ENCODE measurements at regions not wholly inside any gene's neighbourhood (a gene's known extent, or its start where the extent isn't known, plus 50 kb on each side); places are given as distances from the start of the nearest gene placed in this dataset.

- ChIA-PET POLR2A (no interaction called here), CTCF (no interaction called here)
- Histone ChIP-seq H3K27ac (peak overlapping the region; percentile 29 to 75; a peak in 4 of 6 replicates), H3K4me1 (peaks cover 41% of the 10 kb centered on the region), H3K4me2 (no peak overlapping the region; the same call in 2 of the 3 replicates), H3K4me3 (no peak overlapping the region), H3K9me3 (no peaks in the 10 kb centered on the region)
- TF ChIP-seq RCOR1 (IDR thresholded peaks at IDR 0.05; ENCODE audit: low read depth, low read length): no peak
- no peak for TF ChIP-seq KDM1A (IDR thresholded peaks at IDR 0.05; ENCODE audit: low read depth)
- no peak for TF ChIP-seq HOXB13 (CRISPR knock-in tag; IDR thresholded peaks at IDR 0.05; ENCODE audit: low read depth)
- no peak for TF ChIP-seq RFX5 (IDR thresholded peaks at IDR 0.05)
- no peak for TF ChIP-seq MAX (IDR thresholded peaks at IDR 0.05)
- TF ChIP-seq MYC (IDR thresholded peaks at IDR 0.05; ENCODE audit: borderline replicate concordance, low read length): no peak
- no peak for TF ChIP-seq GATA3 (IDR thresholded peaks at IDR 0.05; ENCODE audit: borderline replicate concordance)
- WGBS (ENCODE audit: missing lambda C conversion rate): 87% methylated on average over 2 of the region's 2 CpGs
- ATAC-seq (no peak), DNase-seq (ENCODE audit: low read depth in 1 of 2, low spot score in 1 of 2) (no peak), FAIRE-seq (no peak)
Observed at GRCh38 chr12:46437469-46437868, 64.9 kb upstream of the SLC38A2 start.

- ChIA-PET POLR2A (no interaction called here), CTCF (no interaction called here)
- DNase-seq (ENCODE audit: low read depth in 1 of 2, low spot score in 1 of 2): no peak
- ATAC-seq: no peak
- FAIRE-seq: peak; percentile 32
- no peak overlapping the region for H3K4me3 ChIP-seq
- H3K27ac ChIP-seq: peak overlapping the region; percentile 29 to 75; a peak in 4 of 6 replicates
- H3K4me1 ChIP-seq: peaks cover 40% of the 10 kb centered on the region
- no peak overlapping the region; the same call in 2 of the 3 replicates for H3K4me2 ChIP-seq
- TF ChIP-seq HMGXB4 (CRISPR knock-in tag; IDR thresholded peaks at IDR 0.05; ENCODE audit: borderline replicate concordance): no peak
- no peaks in the 10 kb centered on the region for H3K9me3 ChIP-seq
- WGBS (ENCODE audit: missing lambda C conversion rate): 40% methylated on average over 3 of the region's 3 CpGs
Observed at GRCh38 chr12:46436747-46437146, 64.2 kb upstream of the SLC38A2 start.

GRCh38 chr12:46435625-46436024 is 63.1 kb upstream of the SLC38A2 start:
- Histone ChIP-seq H3K9me3 (no peaks in the 10 kb centered on the region), H3K27ac (peak overlapping the region in 1 of 2 experiments; percentile 52; a peak in 2 of 6 replicates), H3K4me1 (peaks cover 50% of the 10 kb centered on the region), H3K4me3 (no peak overlapping the region), H3K4me2 (no peak overlapping the region)
- TF ChIP-seq CBX2 (IDR thresholded peaks at IDR 0.05; ENCODE audit: borderline replicate concordance, low read depth) (no peak), EP300 (IDR thresholded peaks at IDR 0.05) (no peak), RAD21 (conservative IDR thresholded peaks at IDR 0.05 in 1 of 2, IDR thresholded peaks at IDR 0.05 in 1 of 2) (no peak), REST (IDR thresholded peaks at IDR 0.05) (no peak), FOSL2 (IDR thresholded peaks at IDR 0.05) (no peak), FOSL2 (CRISPR knock-in tag; IDR thresholded peaks at IDR 0.05) (no peak), RFX5 (IDR thresholded peaks at IDR 0.05) (no peak), SREBF2 (IDR thresholded peaks at IDR 0.05) (no peak), MAX (IDR thresholded peaks at IDR 0.05) (no peak), EHMT2 (IDR thresholded peaks at IDR 0.05; ENCODE audit: low read depth) (no peak), ATOH8 (CRISPR knock-in tag; IDR thresholded peaks at IDR 0.05; ENCODE audit: low read depth) (no peak), SMC3 (IDR thresholded peaks at IDR 0.05) (no peak), TP53 (CRISPR knock-in tag; IDR thresholded peaks at IDR 0.05) (no peak), HOXB5 (CRISPR knock-in tag; IDR thresholded peaks at IDR 0.05) (no peak), HES2 (IDR thresholded peaks at IDR 0.05) (no peak), POLR2A (IDR thresholded peaks at IDR 0.05; ENCODE audit: low read length) (no peak), RARB (CRISPR knock-in tag; IDR thresholded peaks at IDR 0.05) (no peak), FOXS1 (CRISPR knock-in tag; IDR thresholded peaks at IDR 0.05) (no peak), CBX8 (IDR thresholded peaks at IDR 0.05) (no peak), ESRRA (IDR thresholded peaks at IDR 0.05; ENCODE audit: borderline replicate concordance, low read length) (no peak)
- DNase-seq (ENCODE audit: low read depth in 1 of 2, low spot score in 1 of 2): peak in 1 of 2 experiments; percentile 19
- CTCF ChIA-PET: no interaction called here
- FAIRE-seq: no peak
- POLR2A ChIA-PET: no interaction called here
- ATAC-seq: no peak

All from A549 (cell line).